ENCODE measurements at regions not wholly inside any gene's neighbourhood (a gene's known extent, or its start where the extent isn't known, plus 50 kb on each side); places are given as distances from the start of the nearest gene placed in this dataset.
A peak's percentile ranks its signal among the peaks of the same experiment; 100 is the strongest.
"Not testable (repeated sequence)": the region's sequence is repeated elsewhere in the genome, so short reads cannot be mapped to it uniquely, and the experiment has no call there.

GRCh38 chr14:23828616-23829015, 125.0 kb upstream of the DHRS4 start:
- DNase-seq (ENCODE audit: extremely low spot score, insufficient read length, low read depth): no peak
- FAIRE-seq: no peak

- FAIRE-seq (no peak), DNase-seq (ENCODE audit: extremely low spot score, insufficient read length, low read depth) (no peak)
Measured at GRCh38 chr14:23829736-23830471, 123.7 kb upstream of the DHRS4 start.

GRCh38 chr14:23831596-23831995, 122.0 kb upstream of the DHRS4 start:
- FAIRE-seq (no peak), DNase-seq (ENCODE audit: extremely low spot score, insufficient read length, low read depth) (no peak)

GRCh38 chr14:23861666-23862065, 91.9 kb upstream of the DHRS4 start:
- DNase-seq (ENCODE audit: extremely low spot score, insufficient read length, low read depth): no peak
- FAIRE-seq: no peak

GRCh38 chr14:23862513-23862912, 91.1 kb upstream of the DHRS4 start:
- FAIRE-seq (no peak), DNase-seq (ENCODE audit: extremely low spot score, insufficient read length, low read depth) (no peak)

GRCh38 chr14:23863836-23864235, 89.7 kb upstream of the DHRS4 start:
- DNase-seq (ENCODE audit: extremely low spot score, insufficient read length, low read depth) (no peak), FAIRE-seq (no peak)

- DNase-seq (ENCODE audit: extremely low spot score, insufficient read length, low read depth) (no peak), FAIRE-seq (no peak)
Measured at GRCh38 chr14:23864259-23864658, 89.3 kb upstream of the DHRS4 start.

- FAIRE-seq: no peak
- no peak for DNase-seq (ENCODE audit: extremely low spot score, insufficient read length, low read depth)
Measured at GRCh38 chr14:23864861-23865260, 88.7 kb upstream of the DHRS4 start.

GRCh38 chr14:23865502-23865901, 88.1 kb upstream of the DHRS4 start:
- no peak for DNase-seq (ENCODE audit: extremely low spot score, insufficient read length, low read depth)

GRCh38 chr14:23866269-23866668, 87.3 kb upstream of the DHRS4 start:
- no peak for FAIRE-seq
- DNase-seq (ENCODE audit: extremely low spot score, insufficient read length, low read depth): no peak

More at GRCh38 chr14:23865502-23865901, 88.1 kb upstream of the DHRS4 start:
- FAIRE-seq: no peak

GRCh38 chr14:23869078-23869719, 84.4 kb upstream of the DHRS4 start:
- DNase-seq (ENCODE audit: extremely low spot score, insufficient read length, low read depth) (no peak), FAIRE-seq (no peak)

- FAIRE-seq: no peak
- no peak for DNase-seq (ENCODE audit: extremely low spot score, insufficient read length, low read depth)
Measured at GRCh38 chr14:23876160-23876750, 77.3 kb upstream of the DHRS4 start.

- peak; percentile 72 for FAIRE-seq
- DNase-seq (ENCODE audit: extremely low spot score, insufficient read length, low read depth): no peak
Measured at GRCh38 chr14:23877111-23877510, 76.5 kb upstream of the DHRS4 start.

GRCh38 chr14:23877538-23878180, 75.9 kb upstream of the DHRS4 start:
- FAIRE-seq (no peak), DNase-seq (ENCODE audit: extremely low spot score, insufficient read length, low read depth) (no peak)

GRCh38 chr14:23881282-23881681, 72.3 kb upstream of the DHRS4 start:
- no peak for DNase-seq (ENCODE audit: extremely low spot score, insufficient read length, low read depth)
- FAIRE-seq: no peak

- FAIRE-seq (no peak), DNase-seq (ENCODE audit: extremely low spot score, insufficient read length, low read depth) (no peak)
Measured at GRCh38 chr14:23883684-23884540, 69.7 kb upstream of the DHRS4 start.

GRCh38 chr14:23884541-23884904, 69.0 kb upstream of the DHRS4 start:
- FAIRE-seq: no peak
- DNase-seq (ENCODE audit: extremely low spot score, insufficient read length, low read depth): no peak

GRCh38 chr14:23887536-23887935, 66.0 kb upstream of the DHRS4 start:
- DNase-seq (ENCODE audit: extremely low spot score, insufficient read length, low read depth): no peak
- no peak for FAIRE-seq

GRCh38 chr14:23891717-23892116, 61.9 kb upstream of the DHRS4 start:
- FAIRE-seq; DNase-seq (ENCODE audit: extremely low spot score, insufficient read length, low read depth): not testable (repeated sequence)

- DNase-seq (ENCODE audit: extremely low spot score, insufficient read length, low read depth): not testable (repeated sequence)
Measured at GRCh38 chr14:23892289-23892688, 61.3 kb upstream of the DHRS4 start.

More at GRCh38 chr14:23892289-23892688, 61.3 kb upstream of the DHRS4 start:
- not testable (repeated sequence) for FAIRE-seq
